Thyroid gland (tissue), 4 donors: ENCODE measurements at regions not wholly inside any gene's neighbourhood (a gene's known extent, or its start where the extent isn't known, plus 50 kb on each side); places are given as distances from the start of the nearest gene placed in this dataset.

Experiments used
- CTCF ChIP-seq, 6 experiments: fragments of 200-600 bp in 3 of 6; fragments of 450-650 bp in 3 of 6; sonication (generic) in 3 of 6; IDR thresholded peaks; one replicate each; pipeline ENCODE4 v1.5.1; 2016 to 2019; ENCODE audit warnings: antibody characterized with exemption in 6 of 6, mild to moderate bottlenecking in 2 of 6, inconsistent platforms in 1 of 6, moderate library complexity in 1 of 6
- POLR2A ChIP-seq, 2 donors: fragments of 450-650 bp; IDR thresholded peaks; one replicate each; pipeline ENCODE4 v1.6.1; 2017; ENCODE audit warnings: antibody characterized with exemption in 2 of 2, mild to moderate bottlenecking in 2 of 2, moderate library complexity in 1 of 2

GRCh38 chr20:9949563-9949962 lies 85.2 kb upstream of the ANKEF1 start:
- TF ChIP-seq CTCF (IDR thresholded peaks at IDR 0.05) (no peak), POLR2A (IDR thresholded peaks at IDR 0.05) (no peak)
